Smooth muscle cell (in vitro differentiated cells): ENCODE measurements at regions not wholly inside any gene's neighbourhood (a gene's known extent, or its start where the extent isn't known, plus 50 kb on each side); places are given as distances from the start of the nearest gene placed in this dataset.

Source experiments
- DNase-seq: peaks from one replicate; lab custom pipeline; 2025; ENCODE audit not compliant: unreplicated experiment; lab: John Stamatoyannopoulos, UW
- H2AFZ ChIP-seq: fragments of 200-600 bp; sonication (generic); 2 replicates; pipeline ENCODE4 v1.6.0; 2016; ENCODE audit warnings: antibody characterized with exemption, low read depth, mild to moderate bottlenecking
- H3F3A ChIP-seq: fragments of 200-600 bp; sonication (generic); 2 replicates; pipeline ENCODE4 v1.6.0; 2017; ENCODE audit warnings: antibody characterized with exemption, low read depth
- H3K27ac ChIP-seq: fragments of 200-600 bp; sonication (generic); 2 replicates; pipeline ENCODE4 v1.5.1; 2016; ENCODE audit warnings: low read depth, mild to moderate bottlenecking
- H3K27me3 ChIP-seq: fragments of 200-600 bp; sonication (generic); 2 replicates; pipeline ENCODE4 v1.6.1; 2016; ENCODE audit warnings: low read depth, mild to moderate bottlenecking
- H3K36me3 ChIP-seq: fragments of 200-600 bp; sonication (generic); 2 replicates; pipeline ENCODE4 v1.5.1; 2016; ENCODE audit warnings: low read depth
- H3K4me1 ChIP-seq: fragments of 200-600 bp; sonication (generic); 2 replicates; pipeline ENCODE4 v1.5.1; 2016; ENCODE audit warnings: low read depth
- H3K4me2 ChIP-seq: fragments of 200-600 bp; sonication (generic); 2 replicates; pipeline ENCODE4 v1.6.0; 2016; ENCODE audit warnings: mild to moderate bottlenecking
- H3K4me3 ChIP-seq: fragments of 200-600 bp; sonication (generic); 2 replicates; pipeline ENCODE4 v1.5.1; 2016; ENCODE audit warnings: mild to moderate bottlenecking
- H3K79me2 ChIP-seq: fragments of 200-600 bp; sonication (generic); 2 replicates; pipeline ENCODE4 v1.6.0; 2016; ENCODE audit warnings: low read depth, mild to moderate bottlenecking
- H3K9ac ChIP-seq: fragments of 200-600 bp; sonication (generic); 2 replicates; pipeline ENCODE4 v1.6.0; 2016; ENCODE audit warnings: low read depth
- H3K9me3 ChIP-seq: fragments of 200-600 bp; sonication (generic); replicated peaks from 2 replicates; pipeline ENCODE4 v1.5.1; 2016; ENCODE audit warnings: low read depth
- H4K20me1 ChIP-seq: fragments of 200-600 bp; sonication (generic); 2 replicates; pipeline ENCODE4 v1.6.0; 2016; ENCODE audit warnings: low read depth
- CTCF ChIP-seq: fragments of 200-600 bp; sonication (generic); IDR thresholded peaks from 2 replicates; pipeline ENCODE4 v1.5.1; 2017; ENCODE audit warnings: borderline replicate concordance, mild to moderate bottlenecking, antibody characterized with exemption; ENCODE audit not compliant: insufficient read depth, poor library complexity, severe bottlenecking
- WGBS: methylation state at CpG from one replicate; pipeline ENCODE4 v1.1.7; 2016; ENCODE audit warnings: low lambda C conversion rate; 5-methylcytosine and 5-hydroxymethylcytosine counted together

DNA sequence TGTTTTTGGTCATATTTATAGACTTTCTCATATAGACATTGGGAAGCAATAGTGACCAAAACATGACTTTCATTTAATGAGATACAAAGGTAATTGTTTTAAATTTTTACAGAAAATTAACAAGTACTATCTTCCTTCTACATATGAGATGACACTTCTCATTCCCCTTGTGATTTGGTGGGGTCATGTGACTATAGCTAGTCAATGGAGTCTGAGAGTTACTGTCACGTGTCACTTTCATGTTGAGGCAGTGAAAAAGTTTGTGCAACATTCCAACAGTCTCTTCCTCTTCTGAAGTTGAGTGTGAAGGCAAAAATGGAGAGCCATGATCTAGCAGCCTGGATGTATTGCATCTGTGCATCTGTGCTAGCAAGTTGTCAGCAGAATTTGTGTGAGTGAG, 618.3 kb upstream of the LRRC4C start:
- Histone ChIP-seq H3K4me1 (peaks cover 12% of the 10 kb centered on the region), H3F3A (no peaks in the 10 kb centered on the region), H2AFZ (no peak overlapping the region), H3K36me3 (no peaks in the 10 kb centered on the region), H4K20me1 (no peaks in the 10 kb centered on the region), H3K4me2 (no peak overlapping the region), H3K9me3 (no peaks in the 10 kb centered on the region), H3K79me2 (no peaks in the 10 kb centered on the region), H3K9ac (no peak overlapping the region), H3K27ac (no peak overlapping the region), H3K27me3 (no peaks in the 10 kb centered on the region), H3K4me3 (no peak overlapping the region)
- no peak for TF ChIP-seq CTCF
- WGBS = 91% methylated on average over 1 of the region's 1 CpG
- DNase-seq = no peak

- no peak overlapping the region for H3K27ac ChIP-seq
- no peak overlapping the region for H3K9ac ChIP-seq
- WGBS = 97% methylated on average over 4 of the region's 4 CpGs
- H4K20me1 ChIP-seq = no peaks in the 10 kb centered on the region
- H3F3A ChIP-seq = no peaks in the 10 kb centered on the region
- no peak for TF ChIP-seq CTCF
- peaks cover 13% of the 10 kb centered on the region for H3K4me1 ChIP-seq
- H3K36me3 ChIP-seq = no peaks in the 10 kb centered on the region
- H3K4me2 ChIP-seq = no peak overlapping the region
- H3K4me3 ChIP-seq = no peak overlapping the region
- no peak overlapping the region for H2AFZ ChIP-seq
- DNase-seq = no peak
- no peaks in the 10 kb centered on the region for H3K9me3 ChIP-seq
- no peaks in the 10 kb centered on the region for H3K79me2 ChIP-seq
- H3K27me3 ChIP-seq = no peaks in the 10 kb centered on the region
These were observed 626.3 kb upstream of the LRRC4C start for GRCh38 chr11:42085736-42086135.

- H3K36me3 ChIP-seq = no peaks in the 10 kb centered on the region
- no peak overlapping the region for H3K9ac ChIP-seq
- no peak overlapping the region for H3K4me2 ChIP-seq
- TF ChIP-seq CTCF = no peak
- no peaks in the 10 kb centered on the region for H3K9me3 ChIP-seq
- no peaks in the 10 kb centered on the region for H4K20me1 ChIP-seq
- H2AFZ ChIP-seq = no peak overlapping the region
- H3K27ac ChIP-seq = no peak overlapping the region
- no peak for DNase-seq
- H3K4me1 ChIP-seq = no peaks in the 10 kb centered on the region
- 91% methylated on average over 3 of the region's 3 CpGs for WGBS
- no peak overlapping the region for H3K4me3 ChIP-seq
- H3K79me2 ChIP-seq = no peaks in the 10 kb centered on the region
- no peaks in the 10 kb centered on the region for H3K27me3 ChIP-seq
- H3F3A ChIP-seq = no peaks in the 10 kb centered on the region
These were observed 634.1 kb upstream of the LRRC4C start for GRCh38 chr11:42093541-42093940.

DNA sequence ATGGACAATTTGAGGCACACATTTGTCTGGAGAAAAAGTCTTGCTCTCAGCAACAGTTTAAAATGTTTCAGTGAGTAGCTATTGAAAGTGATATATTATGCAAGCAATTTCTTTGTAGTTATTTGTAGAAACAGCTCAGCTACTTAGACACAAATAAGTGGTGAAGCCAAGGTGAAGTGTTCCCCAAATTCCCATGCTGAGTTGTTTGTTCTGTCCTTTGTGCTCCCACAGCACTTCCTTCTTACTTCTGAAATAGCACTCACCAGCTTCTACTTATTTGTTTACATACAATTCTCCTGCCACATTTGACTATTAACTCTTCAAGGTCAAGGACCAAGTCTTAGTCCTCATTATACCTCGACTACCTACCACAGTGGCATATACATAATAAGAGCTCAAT, 638.6 kb upstream of the LRRC4C start:
- Histone ChIP-seq H3F3A (no peaks in the 10 kb centered on the region), H3K4me2 (no peak overlapping the region), H3K9ac (no peak overlapping the region), H4K20me1 (no peaks in the 10 kb centered on the region), H3K27me3 (no peaks in the 10 kb centered on the region), H2AFZ (no peak overlapping the region), H3K27ac (no peak overlapping the region), H3K9me3 (no peaks in the 10 kb centered on the region), H3K4me1 (no peaks in the 10 kb centered on the region), H3K79me2 (no peaks in the 10 kb centered on the region), H3K4me3 (no peak overlapping the region), H3K36me3 (no peaks in the 10 kb centered on the region)
- no peak for TF ChIP-seq CTCF
- no peak for DNase-seq
- WGBS = 64% methylated on average over 1 of the region's 1 CpG
